GM18498 (cell line): ENCODE measurements at regions not wholly inside any gene's neighbourhood (a gene's known extent, or its start where the extent isn't known, plus 50 kb on each side); places are given as distances from the start of the nearest gene placed in this dataset.
"Not testable (repeated sequence)": the region's sequence is repeated elsewhere in the genome, so short reads cannot be mapped to it uniquely, and the experiment has no call there.

ENCODE experiments used
- ATAC-seq: cut with Tn5 transposase; IDR thresholded peaks from one replicate; pipeline ENCODE4 v1.9.1; 2021; ENCODE audit warnings: mild to moderate bottlenecking, moderate library complexity; ENCODE audit not compliant: unreplicated experiment

DNA sequence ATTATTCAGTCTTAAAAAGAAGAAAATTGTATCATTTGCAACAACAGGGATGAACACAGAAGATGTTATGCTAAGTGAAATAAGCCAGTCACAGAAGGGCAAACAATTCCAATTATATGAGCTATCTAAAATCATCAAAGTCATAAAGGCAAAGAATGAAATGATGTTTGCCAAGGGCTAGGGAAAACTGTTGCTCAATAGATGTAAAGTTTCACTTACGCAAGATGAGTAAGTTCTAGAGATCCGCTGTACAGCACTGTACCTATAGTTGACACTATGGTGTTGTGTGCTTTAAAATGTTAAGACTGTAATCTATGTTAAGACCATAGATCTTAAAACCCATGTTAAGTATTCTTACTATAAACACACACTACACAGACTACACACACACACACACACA, 904.6 kb upstream of the LRRN3 start:
- no peak for ATAC-seq

DNA sequence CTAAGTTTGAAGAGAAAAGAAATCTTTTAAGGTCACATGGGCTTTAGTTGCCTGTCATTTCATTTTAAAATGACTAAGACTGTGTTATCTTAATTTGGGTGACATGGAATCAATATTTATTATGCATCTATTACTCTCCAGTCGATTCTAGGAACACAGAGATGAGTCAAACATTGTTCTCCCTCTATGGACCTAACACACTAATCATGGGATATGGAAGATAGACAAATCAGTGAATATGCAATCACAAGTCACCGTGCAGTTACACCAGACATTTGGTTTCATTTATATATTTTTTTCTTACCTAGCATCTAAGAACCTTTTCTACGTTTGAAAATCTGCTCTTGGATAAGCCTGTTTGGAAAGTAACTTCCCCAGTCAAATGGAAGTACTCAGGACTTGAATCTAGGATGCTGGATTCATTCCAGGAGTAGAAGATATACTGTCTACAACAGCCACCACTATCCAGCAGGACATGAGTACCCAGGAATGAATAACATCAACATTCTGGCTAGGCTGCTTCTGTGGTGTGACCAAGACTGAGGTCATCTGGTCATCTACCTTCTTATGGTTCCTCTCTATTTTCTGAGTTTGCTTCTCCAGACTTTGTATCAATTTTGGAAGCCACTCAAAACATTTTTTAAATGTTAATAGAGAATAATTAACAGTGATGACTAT, 902.9 kb upstream of the LRRN3 start:
- ATAC-seq: no peak

DNA sequence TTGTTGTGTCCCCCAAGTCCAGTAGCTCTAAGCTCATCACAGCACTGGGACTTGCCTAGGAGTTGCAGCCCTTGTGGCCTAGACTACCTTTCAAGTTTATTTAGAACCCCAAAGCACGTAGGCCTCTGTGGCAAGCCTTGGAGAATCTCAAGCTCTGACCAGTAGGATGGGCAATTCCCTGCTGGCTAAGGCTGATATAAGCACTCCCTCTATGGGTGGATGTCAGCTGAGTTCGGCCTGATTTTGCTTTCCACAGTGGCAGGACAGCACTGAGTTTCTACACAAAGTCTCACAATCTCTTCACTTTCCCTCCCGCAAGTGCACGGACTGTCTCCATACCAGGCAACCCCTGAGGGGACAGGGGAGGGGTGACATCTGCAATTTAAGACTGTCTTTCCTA, 886.4 kb upstream of the LRRN3 start:
- ATAC-seq: no peak

- no peak for ATAC-seq
Observed at GRCh38 chr7:110205899-110206298, 885.0 kb upstream of the LRRN3 start.

- ATAC-seq: no peak
Observed at GRCh38 chr7:110209884-110210283, 881.0 kb upstream of the LRRN3 start.

DNA sequence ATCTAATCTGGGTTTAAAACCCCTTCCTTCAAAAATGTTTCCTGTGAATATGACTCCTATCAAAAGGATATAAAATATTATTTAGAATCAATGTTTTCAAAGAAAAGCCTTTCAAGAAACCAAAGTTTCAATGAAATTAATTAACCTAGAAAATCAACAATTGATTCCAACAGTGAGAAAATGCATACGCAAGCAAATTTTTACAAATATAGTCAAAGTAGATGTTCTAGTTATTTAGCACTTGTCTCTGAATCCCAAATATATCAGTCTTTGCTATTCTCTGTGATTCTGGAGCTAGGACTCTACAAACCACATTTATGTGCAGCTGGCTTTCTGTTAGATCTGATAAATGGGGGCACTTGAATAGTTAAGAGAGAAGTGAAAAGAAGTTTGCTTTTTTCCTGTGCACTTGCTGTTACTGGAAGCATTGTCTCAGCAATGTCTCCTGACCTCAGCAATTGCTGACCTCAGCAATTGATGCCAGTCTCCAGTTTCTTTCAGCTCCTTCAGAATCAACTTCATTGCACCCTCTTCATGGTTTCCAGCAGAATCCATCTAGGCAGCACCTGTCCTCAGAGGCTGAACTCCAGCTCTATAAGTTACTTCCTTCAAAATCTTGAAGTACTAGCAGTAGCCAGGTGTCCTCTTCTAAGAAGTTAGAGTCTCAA, 879.9 kb upstream of the LRRN3 start:
- no peak for ATAC-seq

GRCh38 chr7:110224643-110225042, 866.3 kb upstream of the LRRN3 start:
- ATAC-seq: no peak

- no peak for ATAC-seq
Observed at GRCh38 chr7:110246118-110246517, 844.8 kb upstream of the LRRN3 start.

DNA sequence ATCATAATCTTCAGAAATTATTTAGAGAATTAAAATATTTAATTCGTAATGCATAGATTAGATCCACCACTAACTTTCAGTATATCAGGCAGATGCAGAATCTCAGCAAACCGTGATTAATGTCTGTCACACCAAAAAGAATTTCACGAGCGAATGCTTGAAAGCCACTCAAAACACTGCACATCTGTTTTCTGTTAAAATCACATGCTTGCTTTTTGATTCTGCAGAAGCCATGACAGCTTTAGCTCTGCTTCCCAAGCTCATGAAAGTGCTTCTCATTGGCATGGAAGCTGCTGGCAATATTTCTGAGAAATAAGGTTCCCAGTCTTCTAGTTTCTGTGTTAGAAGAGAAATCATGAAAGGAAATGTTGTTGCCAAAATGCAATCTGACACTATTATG, 837.8 kb upstream of the LRRN3 start:
- ATAC-seq: no peak

DNA sequence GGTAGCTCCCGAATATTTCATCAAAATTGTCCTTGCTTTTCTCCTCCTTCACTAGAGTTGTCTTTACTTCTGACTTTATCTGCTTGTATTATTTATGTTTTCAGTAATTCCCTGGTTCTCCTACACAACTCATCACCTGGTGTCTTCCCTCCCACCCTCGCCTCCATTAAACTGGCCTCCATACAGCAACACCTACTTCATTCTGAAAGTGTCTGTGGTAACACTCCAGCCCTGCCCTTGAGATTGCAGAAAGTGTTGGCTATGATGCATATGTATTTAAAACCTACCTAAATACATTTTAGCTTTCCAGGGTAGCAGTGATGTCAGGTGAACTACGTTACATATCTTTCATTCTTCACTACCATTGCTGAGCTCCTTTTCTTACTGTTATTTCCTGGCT, 833.3 kb upstream of the LRRN3 start:
- ATAC-seq: no peak

GRCh38 chr7:110262251-110262650, 828.7 kb upstream of the LRRN3 start:
- no peak for ATAC-seq

DNA sequence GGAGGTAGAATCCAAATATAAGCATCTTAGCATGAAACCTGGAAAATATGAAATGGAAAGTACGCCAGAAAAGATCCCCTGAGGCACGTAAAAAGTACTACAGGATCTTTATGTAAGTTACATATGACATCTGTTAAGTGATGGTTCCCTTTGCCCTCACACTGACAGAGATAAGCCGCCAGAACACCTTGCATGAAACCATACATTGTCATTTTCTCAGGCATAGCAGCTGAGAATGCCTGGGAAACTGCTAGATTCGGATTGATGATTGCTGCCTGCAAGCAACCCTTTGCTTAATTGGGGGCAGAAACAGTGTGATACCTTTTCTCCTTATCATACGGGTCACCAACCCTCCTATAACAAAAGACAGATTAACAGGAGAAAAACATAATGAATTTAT, 826.6 kb upstream of the LRRN3 start:
- ATAC-seq: no peak

GRCh38 chr7:110281362-110281761, 809.6 kb upstream of the LRRN3 start:
- no peak for ATAC-seq

DNA sequence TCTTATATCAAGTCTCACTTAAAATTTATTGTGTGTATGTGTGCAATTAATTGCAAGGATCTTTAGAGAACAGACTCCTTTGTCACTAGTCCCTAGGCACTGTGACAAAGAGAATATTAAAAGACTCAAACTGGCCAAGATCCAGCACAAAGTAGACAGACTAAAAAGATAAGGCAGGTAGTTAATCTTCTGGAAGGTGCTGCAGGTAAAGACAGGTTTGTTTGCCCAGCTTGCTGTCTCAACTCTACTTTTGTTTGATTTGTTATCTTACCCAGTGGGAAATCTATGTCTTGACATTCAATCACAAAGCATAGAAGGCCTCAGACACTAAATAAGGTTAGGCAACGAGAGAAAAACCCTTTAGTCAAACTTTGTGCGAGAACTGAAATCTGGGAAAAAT, 807.9 kb upstream of the LRRN3 start:
- no peak for ATAC-seq

DNA sequence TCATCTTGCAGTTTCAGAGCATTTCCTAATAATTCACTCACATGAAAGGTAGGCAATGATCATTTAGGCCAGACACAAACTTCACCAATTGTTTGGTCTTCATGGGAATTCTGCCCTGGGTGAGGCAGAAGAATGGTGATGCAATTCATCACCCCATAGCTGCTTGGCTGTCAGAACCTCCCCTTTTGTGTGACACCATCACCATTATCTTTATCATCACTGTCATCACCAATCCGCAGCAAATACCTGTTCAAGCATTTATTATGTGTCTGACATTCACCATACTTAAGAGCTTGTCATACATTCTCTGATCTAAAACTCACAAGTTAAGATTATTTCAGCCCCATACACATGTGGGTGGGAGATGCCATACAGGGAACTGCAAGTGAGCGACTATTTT, 799.5 kb upstream of the LRRN3 start:
- ATAC-seq: no peak

- ATAC-seq: no peak
Observed at GRCh38 chr7:110296321-110296720, 794.6 kb upstream of the LRRN3 start.

- ATAC-seq: no peak
Observed at GRCh38 chr7:110307776-110308175, 783.2 kb upstream of the LRRN3 start.

DNA sequence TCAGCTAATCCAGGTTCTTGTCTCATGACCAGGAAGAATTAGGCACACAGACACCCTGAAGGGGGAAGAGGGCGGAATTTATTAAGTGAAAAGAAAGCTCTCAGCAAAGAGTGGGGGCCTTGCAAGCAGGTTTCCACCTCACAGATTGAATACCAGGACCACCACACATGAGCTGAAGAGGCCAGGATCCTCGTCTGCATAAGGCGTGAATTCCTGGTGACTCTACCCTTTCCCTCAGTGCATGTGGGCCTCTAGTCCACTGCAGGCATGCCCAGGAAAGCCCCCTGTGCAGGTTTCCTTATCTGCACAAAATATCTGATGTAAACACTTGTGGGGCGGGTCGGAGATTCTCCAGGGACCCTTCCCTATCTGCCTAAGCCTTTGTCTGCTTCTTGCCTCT, 782.1 kb upstream of the LRRN3 start:
- no peak for ATAC-seq

- ATAC-seq: no peak
Observed at GRCh38 chr7:110309941-110310340, 781.0 kb upstream of the LRRN3 start.

DNA sequence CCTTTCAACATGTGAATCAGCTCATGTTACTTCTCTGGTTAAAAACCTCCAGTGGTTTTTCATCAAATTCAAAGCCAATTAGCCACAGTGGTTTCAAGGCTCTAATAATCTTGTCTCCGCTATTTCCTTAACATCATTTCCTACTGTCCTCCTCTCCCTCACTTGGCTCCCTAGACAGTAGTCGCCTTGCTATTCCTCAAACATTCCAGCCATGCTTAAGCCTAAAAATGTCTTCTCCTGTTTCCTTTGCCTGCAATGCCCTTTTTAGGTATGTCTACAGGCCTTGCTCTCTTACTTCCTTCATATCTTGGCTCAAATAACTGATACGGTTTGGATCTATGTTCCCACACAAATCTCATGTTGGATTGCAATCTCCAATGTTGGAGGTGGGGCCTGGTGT, 779.4 kb upstream of the LRRN3 start:
- no peak for ATAC-seq

DNA sequence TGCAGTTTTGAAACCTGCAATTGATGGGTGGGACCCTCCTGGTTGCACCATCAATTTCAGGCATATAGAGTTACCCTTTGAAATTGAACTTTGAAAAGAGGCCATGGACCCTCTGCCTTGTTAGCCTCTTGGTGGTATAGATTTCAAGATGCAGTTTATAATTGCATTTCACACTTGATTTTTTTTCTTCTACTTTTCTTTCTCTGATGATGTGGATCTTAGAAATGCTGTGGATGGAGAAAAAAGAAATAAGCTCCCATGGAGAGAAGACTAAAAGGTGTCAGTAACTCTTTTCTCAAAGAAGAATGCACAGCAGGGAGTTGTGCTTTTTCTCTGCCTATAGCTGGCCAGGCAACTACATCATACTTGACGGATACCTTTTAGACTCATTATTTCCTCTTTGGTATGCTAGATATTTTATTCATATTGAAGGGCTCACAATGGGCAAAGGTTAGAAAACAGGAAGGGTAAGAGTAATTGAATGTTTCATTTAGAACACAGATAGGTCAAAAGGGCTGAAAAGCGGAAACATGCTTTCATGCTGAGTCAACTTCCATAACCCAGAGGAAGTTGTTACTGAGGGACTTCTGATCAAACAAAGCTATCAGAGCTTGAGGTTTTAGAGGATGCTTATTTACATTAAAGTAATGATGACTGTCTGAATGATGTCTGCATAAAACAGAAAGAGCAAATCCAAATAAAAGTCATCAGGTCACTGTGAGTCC, 773.2 kb upstream of the LRRN3 start:
- no peak for ATAC-seq

GRCh38 chr7:110320285-110320684, 770.6 kb upstream of the LRRN3 start:
- not testable (repeated sequence) for ATAC-seq
